ENCODE measurements at regions not wholly inside any gene's neighbourhood (a gene's known extent, or its start where the extent isn't known, plus 50 kb on each side); places are given as distances from the start of the nearest gene placed in this dataset.

DNA sequence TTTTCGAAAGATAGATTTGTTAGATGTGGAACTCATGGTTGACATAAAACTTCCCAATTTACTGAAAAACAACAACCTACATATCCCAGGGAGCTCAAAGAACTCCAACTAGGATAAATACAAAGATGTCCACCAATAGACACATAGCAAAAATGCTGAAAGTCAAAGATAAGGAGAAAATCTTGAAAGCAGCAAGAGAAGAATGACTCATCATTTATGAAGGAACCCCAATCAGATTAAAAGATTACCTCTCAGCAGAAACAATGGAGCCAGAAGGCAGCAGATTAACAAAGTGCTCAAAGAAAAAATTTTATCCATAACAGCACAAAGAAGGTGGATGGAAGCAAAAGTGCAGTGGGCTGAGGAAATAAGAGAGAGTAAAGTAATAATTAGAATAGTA lies 908.6 kb downstream of the SORCS3 start:
- DNase-seq (ENCODE audit: low spot score) = no peak

- no peak for DNase-seq (ENCODE audit: low spot score)
Measured at GRCh38 chr10:105545101-105545500, 904.0 kb downstream of the SORCS3 start.

GRCh38 chr10:105540381-105540780 lies 899.3 kb downstream of the SORCS3 start:
- DNase-seq (ENCODE audit: low spot score) = no peak

DNA sequence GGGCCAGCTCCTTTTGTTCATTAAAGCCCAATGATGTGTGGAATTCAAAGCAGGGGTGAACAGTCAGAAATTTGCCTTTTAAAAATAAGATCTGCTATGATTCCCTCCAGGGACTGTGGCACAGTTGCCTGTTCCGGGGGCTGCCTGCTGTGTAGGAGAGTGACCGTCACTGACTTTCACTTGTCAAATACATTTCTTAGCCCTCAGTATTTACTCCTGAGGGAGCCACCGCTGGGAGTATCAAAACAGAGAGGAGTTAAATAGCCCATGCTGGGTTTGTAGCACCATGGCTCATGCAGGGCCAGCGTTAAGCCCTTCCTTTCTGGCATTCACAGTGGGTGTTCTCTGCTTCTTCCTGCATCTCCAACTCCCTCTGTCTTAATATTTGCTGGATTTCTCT lies 897.8 kb downstream of the SORCS3 start:
- DNase-seq (ENCODE audit: low spot score) = no peak

DNA sequence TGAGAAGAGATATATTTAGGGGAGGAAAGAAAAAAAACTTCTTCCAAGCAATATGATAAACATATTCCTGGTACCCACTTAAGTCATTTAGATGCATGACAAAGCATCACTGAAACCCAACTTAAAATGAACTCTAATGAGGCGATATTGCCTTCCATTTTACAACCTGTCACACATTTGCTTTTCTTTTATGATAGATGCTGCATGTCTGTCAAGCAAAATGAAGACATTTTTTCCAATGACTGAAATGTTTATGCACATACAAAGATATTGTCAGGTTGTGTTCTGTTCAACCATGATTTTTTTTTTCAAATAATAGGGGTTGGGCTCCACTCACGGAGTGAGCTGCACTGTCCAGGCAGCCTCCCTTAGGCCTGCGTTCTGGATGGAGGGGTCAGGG lies 894.4 kb downstream of the SORCS3 start:
- DNase-seq (ENCODE audit: low spot score) = no peak

DNA sequence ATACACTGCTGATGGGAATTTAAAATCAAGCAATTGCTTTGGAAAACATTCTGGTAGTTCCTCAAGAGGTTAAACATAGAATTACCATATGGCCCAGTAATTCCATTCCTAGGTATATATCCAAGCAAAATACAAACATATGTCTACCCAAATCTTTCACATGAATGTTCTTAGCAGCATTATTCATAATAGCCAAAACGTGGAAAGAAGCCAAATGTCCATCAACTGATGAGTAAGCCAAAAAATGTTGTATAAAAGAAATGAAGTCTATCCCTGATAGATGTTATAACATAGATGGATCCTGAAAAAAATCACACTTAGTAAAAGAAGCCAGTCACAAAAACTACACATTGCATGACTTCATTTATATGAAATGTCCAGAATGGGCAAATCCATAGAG lies 893.0 kb downstream of the SORCS3 start:
- DNase-seq (ENCODE audit: low spot score) = no peak

DNA sequence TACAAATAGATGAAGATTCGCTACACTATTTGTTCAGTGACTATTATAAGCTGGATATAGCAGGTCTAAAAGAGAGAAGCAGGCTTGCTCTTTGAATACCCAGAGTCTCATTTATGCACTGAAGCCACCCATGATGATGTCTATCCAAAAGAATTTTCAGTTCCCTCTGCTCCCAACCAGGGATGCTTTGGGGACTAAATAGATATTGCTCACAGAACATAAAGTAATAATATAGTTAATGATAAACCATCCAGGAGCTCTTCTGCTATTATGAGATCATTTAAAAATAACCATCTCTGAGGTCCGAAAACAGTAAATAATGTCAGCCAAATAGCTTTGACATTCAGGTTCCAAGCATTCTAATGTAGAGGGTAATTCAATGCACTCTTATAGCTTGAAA lies 875.4 kb downstream of the SORCS3 start:
- no peak for DNase-seq (ENCODE audit: low spot score)

DNA sequence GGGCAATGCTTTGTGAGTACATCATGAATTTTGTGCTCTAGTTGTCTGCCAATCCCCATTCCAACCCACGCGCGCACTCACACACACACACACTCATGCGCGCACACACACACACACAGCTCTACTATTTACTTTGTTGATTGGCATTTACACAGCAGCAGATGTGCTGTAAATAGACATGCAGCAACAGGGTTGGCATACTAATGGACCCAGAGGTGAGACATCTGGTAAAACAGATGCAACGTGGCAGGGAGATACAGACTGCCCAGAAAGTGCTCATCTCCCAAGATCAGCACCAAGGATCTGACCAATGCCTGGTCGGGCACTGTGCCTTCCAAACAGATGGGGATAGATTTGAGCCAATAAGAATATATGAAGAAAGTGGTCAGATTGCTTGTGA lies 873.0 kb downstream of the SORCS3 start:
- DNase-seq (ENCODE audit: low spot score) = no peak

GRCh38 chr10:105509517-105509916 lies 868.4 kb downstream of the SORCS3 start:
- no peak for DNase-seq (ENCODE audit: low spot score)

GRCh38 chr10:105506262-105506661 lies 865.2 kb downstream of the SORCS3 start:
- no peak for DNase-seq (ENCODE audit: low spot score)

DNA sequence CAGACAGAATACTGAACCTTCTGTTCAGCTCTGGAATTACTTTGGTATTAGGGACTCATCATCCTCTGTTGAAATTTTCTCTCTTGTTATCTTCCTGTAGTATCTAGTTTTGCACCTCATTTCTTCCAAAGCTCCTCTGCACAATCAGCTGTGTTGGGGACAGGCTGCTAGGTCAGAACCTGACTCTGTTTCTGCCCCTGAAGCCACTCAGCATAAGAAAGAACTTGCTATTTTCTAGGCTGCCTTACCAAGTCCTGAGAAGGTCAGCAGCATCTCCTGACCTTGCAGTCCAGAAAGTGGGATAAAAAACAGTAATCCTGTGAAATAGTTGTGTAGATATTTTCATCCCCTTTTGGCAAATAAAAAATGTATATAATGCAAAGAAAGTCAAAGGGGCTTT lies 862.6 kb downstream of the SORCS3 start:
- DNase-seq (ENCODE audit: low spot score) = no peak

DNA sequence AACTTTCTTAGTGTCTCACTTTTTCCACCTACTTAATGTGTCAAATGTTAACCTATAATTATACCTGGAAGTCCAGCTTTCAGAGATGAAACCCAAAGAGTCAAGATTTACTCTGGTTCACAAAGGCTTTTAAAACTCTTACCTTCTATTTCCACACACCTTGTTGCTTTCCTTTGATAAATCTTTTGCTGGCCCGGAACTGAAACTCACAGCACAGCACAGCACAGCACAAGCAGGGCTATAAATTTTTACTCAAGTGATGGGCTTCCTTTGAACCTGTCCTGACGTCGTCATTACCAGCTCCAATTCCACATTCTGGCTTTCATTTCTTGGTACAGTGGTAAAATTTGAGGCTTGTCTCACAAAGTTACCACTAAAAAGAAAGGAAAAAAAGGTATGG lies 861.0 kb downstream of the SORCS3 start:
- DNase-seq (ENCODE audit: low spot score) = no peak

GRCh38 chr10:105494944-105495343 lies 853.9 kb downstream of the SORCS3 start:
- DNase-seq (ENCODE audit: low spot score) = no peak

DNA sequence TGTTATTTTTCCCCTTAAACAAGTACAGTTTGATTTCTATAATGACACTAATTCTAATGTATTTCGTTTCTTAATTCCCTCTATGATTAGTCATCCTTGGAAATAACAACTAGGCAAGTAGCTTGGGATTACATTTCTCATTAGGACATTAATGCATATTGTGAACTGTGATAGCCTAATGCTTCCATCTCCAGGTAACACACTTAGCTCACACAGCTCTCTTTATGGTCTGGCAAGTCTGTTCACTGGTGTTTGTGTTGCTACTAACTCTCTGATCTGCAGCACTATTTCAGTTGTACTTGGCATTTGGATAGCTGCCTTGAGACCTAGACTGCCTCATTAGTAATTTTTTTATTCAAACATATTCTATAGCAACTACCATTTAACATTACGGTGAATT lies 853.2 kb downstream of the SORCS3 start:
- no peak for DNase-seq (ENCODE audit: low spot score)

DNA sequence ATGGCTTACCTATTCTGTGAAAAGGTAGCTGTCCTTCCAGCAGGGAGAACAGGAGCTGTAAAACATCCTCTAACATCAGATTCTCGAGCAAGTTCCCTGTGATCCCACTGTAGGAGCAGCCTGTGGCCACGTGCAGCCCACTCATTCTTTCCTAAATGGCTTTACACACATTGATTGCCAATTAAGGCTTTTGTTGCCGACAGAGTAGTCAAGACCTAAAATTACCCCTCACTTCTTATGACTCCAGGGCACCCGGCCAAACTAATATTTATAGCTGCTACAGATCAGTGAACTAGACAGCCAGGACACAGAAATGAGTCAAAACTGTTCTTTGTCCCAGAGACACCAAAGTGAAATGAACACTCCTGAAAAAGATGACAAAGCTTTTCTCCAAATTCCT lies 832.1 kb downstream of the SORCS3 start:
- no peak for DNase-seq (ENCODE audit: low spot score)

DNA sequence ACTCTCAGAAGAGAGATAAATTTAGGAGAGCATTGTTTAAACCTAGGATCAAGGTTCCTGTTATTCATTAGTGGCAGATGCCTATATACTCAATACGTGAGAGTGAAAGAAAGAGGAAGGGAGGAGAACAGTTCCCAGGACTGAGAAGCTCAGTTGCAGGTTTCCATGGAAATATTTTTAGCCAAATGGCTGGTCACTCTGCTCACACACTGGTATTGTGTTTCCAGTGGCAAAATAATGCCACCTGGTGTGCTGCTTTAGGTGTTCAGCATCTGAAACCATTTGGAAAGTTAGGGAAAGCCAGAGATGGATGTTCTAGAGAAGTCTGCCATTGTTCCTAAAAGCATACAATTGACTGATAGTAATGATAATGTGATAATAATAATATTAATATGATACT lies 827.7 kb downstream of the SORCS3 start:
- DNase-seq (ENCODE audit: low spot score) = no peak

DNA sequence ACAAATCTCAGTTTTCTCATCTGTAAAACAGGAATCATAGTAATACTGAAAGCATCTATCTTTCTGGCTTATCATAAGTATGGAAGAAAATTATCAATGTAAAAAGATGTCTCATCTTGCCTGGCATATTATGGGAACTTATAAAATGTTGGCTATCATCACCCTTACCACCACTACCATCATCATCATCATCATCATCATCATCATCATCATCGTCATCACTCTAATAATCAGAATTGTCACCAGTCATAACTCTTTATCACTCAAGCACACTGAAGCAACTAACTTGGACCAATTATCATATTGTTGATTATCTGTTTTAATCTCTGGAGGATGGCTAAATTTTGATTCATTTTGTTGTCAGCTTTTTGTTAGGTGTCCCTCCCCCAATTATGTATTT lies 825.4 kb downstream of the SORCS3 start:
- DNase-seq (ENCODE audit: low spot score) = no peak

DNA sequence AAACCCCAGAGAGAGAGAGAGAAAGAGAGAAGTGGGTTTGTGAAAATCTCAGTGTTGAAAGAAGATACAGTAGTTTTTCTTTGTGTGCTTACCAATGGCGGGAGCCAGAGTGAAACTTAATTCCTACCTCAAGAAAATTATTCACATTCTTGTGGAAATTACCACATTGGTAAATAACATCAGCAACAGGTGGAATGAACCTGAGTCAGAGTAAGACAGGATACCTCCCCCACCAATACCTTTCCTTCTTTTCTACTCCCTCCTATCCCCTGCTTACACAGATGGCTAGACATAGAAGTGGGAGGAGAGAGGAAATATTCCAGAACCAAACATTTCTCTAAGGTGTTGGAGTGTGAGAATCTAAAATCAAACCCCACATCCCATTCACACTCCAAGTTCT lies 793.9 kb downstream of the SORCS3 start:
- no peak for DNase-seq (ENCODE audit: low spot score)

DNA sequence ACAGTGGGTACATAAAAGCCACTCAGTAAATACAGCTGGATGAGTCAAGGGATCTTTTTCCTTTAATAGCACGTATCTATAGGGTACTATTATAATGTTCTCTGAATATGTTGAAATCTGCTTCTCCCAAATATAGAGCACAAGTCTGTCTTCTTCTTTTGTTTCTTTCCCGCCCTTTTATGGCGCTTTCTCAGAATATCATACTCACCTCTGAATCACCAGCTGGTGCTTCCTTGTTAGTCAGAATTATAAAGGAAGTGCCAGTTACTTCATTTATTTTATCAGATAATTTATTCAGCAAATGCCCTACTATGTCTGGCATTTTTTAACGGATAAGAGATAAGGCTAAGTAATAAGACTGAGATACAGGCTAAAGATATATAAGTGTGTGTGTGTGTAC lies 772.9 kb downstream of the SORCS3 start:
- no peak for DNase-seq (ENCODE audit: low spot score)

DNA sequence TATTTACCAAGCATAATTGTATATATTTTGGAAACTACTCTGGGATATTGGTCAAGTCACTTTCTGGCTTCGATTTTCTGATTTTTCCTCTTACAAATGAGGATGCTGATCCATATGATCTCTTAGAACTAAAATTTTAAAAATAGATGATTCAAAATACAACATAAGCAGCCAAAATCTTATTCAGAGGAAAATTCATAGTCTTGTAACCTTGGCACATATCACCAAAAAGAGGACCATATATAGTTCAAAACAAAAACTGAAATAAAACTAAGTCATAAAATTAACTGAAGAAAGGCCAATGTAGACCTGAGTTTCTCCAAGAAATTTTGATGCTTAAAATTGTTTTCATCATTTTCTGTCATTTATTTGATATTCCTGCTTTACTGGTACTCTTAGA lies 768.3 kb downstream of the SORCS3 start:
- no peak for DNase-seq (ENCODE audit: low spot score)

- no peak for DNase-seq (ENCODE audit: low spot score)
Measured at GRCh38 chr10:105406488-105406887, 765.4 kb downstream of the SORCS3 start.

GRCh38 chr10:105398202-105398601 lies 757.1 kb downstream of the SORCS3 start:
- DNase-seq (ENCODE audit: low spot score) = no peak

GRCh38 chr10:105391670-105392351 lies 750.7 kb downstream of the SORCS3 start:
- no peak for DNase-seq (ENCODE audit: low spot score)

- no peak for DNase-seq (ENCODE audit: low spot score)
Measured at GRCh38 chr10:105387971-105388370, 746.9 kb downstream of the SORCS3 start.

- no peak for DNase-seq (ENCODE audit: low spot score)
Measured at GRCh38 chr10:105383978-105384377, 742.9 kb downstream of the SORCS3 start.
